Inferior parietal cortex (tissue), 1 donor: ENCODE measurements at regions not wholly inside any gene's neighbourhood (a gene's known extent, or its start where the extent isn't known, plus 50 kb on each side); places are given as distances from the start of the nearest gene placed in this dataset.

Experiments used
- DNase-seq: peaks from one replicate; pipeline ENCODE4 v3.0.0-alpha.2; 2016; ENCODE audit errors: extremely low spot score

GRCh38 chr7:109735881-109736280 lies 1166.2 kb downstream of the DNAJB9 start:
- DNase-seq, result no peak

GRCh38 chr7:109745677-109746410 lies 1176.2 kb downstream of the DNAJB9 start:
- no peak for DNase-seq

- DNase-seq, result no peak
Observed at GRCh38 chr7:109751241-109751640, 1181.6 kb downstream of the DNAJB9 start.

GRCh38 chr7:109752068-109752467 lies 1182.4 kb downstream of the DNAJB9 start:
- no peak for DNase-seq

GRCh38 chr7:109757713-109758112 lies 1188.0 kb downstream of the DNAJB9 start:
- no peak for DNase-seq

- no peak for DNase-seq
Observed at GRCh38 chr7:109763611-109764010, 1193.9 kb downstream of the DNAJB9 start.

- no peak for DNase-seq
Observed at GRCh38 chr7:109772161-109772560, 1202.5 kb downstream of the DNAJB9 start.

- no peak for DNase-seq
Observed at GRCh38 chr7:109782806-109783205, 1213.1 kb downstream of the DNAJB9 start.

GRCh38 chr7:109806548-109806947 lies 1236.9 kb downstream of the DNAJB9 start:
- no peak for DNase-seq

GRCh38 chr7:109821156-109821555 lies 1251.5 kb downstream of the DNAJB9 start:
- no peak for DNase-seq

- no peak for DNase-seq
Observed at GRCh38 chr7:109834851-109835250, 1256.1 kb upstream of the LRRN3 start.

- DNase-seq, result no peak
Observed at GRCh38 chr7:109835577-109835976, 1255.3 kb upstream of the LRRN3 start.

- DNase-seq, result no peak
Observed at GRCh38 chr7:109836016-109836415, 1254.9 kb upstream of the LRRN3 start.

GRCh38 chr7:109842386-109842785 lies 1248.5 kb upstream of the LRRN3 start:
- no peak for DNase-seq

- peak; percentile 13 for DNase-seq
Observed at GRCh38 chr7:109844362-109844761, 1246.6 kb upstream of the LRRN3 start.

GRCh38 chr7:109864230-109864629 lies 1226.7 kb upstream of the LRRN3 start:
- peak; percentile 41 for DNase-seq

- no peak for DNase-seq
Observed at GRCh38 chr7:109868215-109868860, 1222.6 kb upstream of the LRRN3 start.

- DNase-seq, result no peak
Observed at GRCh38 chr7:109873296-109873695, 1217.6 kb upstream of the LRRN3 start.

GRCh38 chr7:109879287-109879828 lies 1211.6 kb upstream of the LRRN3 start:
- DNase-seq, result no peak

- DNase-seq, result no peak
Observed at GRCh38 chr7:109890622-109891021, 1200.3 kb upstream of the LRRN3 start.

GRCh38 chr7:109893231-109893630 lies 1197.7 kb upstream of the LRRN3 start:
- DNase-seq, result no peak

- no peak for DNase-seq
Observed at GRCh38 chr7:109895536-109895935, 1195.4 kb upstream of the LRRN3 start.

- DNase-seq, result no peak
Observed at GRCh38 chr7:109901926-109902325, 1189.0 kb upstream of the LRRN3 start.
